Kasumi-1 (cell line): ENCODE measurements at regions not wholly inside any gene's neighbourhood (a gene's known extent, or its start where the extent isn't known, plus 50 kb on each side); places are given as distances from the start of the nearest gene placed in this dataset.
A peak's percentile ranks its signal among the peaks of the same experiment; 100 is the strongest.
"Not testable (repeated sequence)": the region's sequence is repeated elsewhere in the genome, so short reads cannot be mapped to it uniquely, and the experiment has no call there.

ENCODE experiments used
- DNase-seq, 2 experiments: peaks; one replicate each; lab custom pipeline; 2025; lab: John Stamatoyannopoulos, UW

GRCh38 chr16:21516705-21517040 is 82.7 kb upstream of the METTL9 start:
- not testable (repeated sequence) for DNase-seq

- not testable (repeated sequence) for DNase-seq
These were observed 82.1 kb upstream of the METTL9 start for GRCh38 chr16:21517263-21517662.

- not testable (repeated sequence) for DNase-seq
These were observed 79.8 kb upstream of the METTL9 start for GRCh38 chr16:21519361-21520133.

- peak; percentile 40 to 67 for DNase-seq
These were observed 79.0 kb upstream of the METTL9 start for GRCh38 chr16:21520134-21521047.

GRCh38 chr16:21521048-21521389 is 78.4 kb upstream of the METTL9 start:
- not testable (repeated sequence) for DNase-seq

GRCh38 chr16:21521390-21522143 is 77.8 kb upstream of the METTL9 start:
- DNase-seq, result not testable (repeated sequence)

- DNase-seq, result not testable (repeated sequence)
These were observed 76.5 kb upstream of the METTL9 start for GRCh38 chr16:21522846-21523245.

GRCh38 chr16:21523411-21524067 is 75.8 kb upstream of the METTL9 start:
- DNase-seq, result no peak

- no peak for DNase-seq
These were observed 75.2 kb upstream of the METTL9 start for GRCh38 chr16:21524068-21524751.

GRCh38 chr16:21524752-21525028 is 74.7 kb upstream of the METTL9 start:
- DNase-seq, result not testable (repeated sequence)

GRCh38 chr16:21525029-21525895 is 74.1 kb upstream of the METTL9 start:
- not testable (repeated sequence) for DNase-seq

GRCh38 chr16:21525956-21526922 is 73.1 kb upstream of the METTL9 start:
- not testable (repeated sequence) for DNase-seq

- DNase-seq, result no peak
These were observed 72.2 kb upstream of the METTL9 start for GRCh38 chr16:21526923-21527807.

- DNase-seq, result not testable (repeated sequence)
These were observed 70.2 kb upstream of the METTL9 start for GRCh38 chr16:21529060-21529658.

GRCh38 chr16:21530729-21531383 is 68.5 kb upstream of the METTL9 start:
- not testable (repeated sequence) for DNase-seq

- DNase-seq, result not testable (repeated sequence)
These were observed 66.4 kb upstream of the METTL9 start for GRCh38 chr16:21532996-21533395.

- not testable (repeated sequence) for DNase-seq
These were observed 65.9 kb upstream of the METTL9 start for GRCh38 chr16:21533474-21533873.
